ENCODE measurements at regions not wholly inside any gene's neighbourhood (a gene's known extent, or its start where the extent isn't known, plus 50 kb on each side); places are given as distances from the start of the nearest gene placed in this dataset.

DNA sequence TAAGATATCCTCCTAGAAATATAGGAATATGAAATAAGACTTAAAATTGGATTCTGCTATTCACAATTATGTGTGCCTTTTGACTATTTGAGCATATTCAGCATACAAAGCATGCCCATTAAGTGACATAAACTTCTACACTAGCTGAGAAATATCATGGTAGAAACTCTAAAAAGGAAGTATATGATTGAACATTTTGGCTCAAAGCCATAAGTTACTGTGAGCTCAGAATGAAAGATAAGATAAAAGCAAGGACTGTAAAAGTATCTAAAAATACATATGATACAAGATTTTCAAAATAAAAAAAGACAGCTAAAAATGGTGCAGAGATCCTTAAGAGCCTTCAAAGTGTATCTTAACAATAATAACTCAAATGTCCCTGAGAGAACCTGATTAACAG is 340.5 kb upstream of the SLC39A10 start:
- no peaks in the 10 kb centered on the region for H3K36me3 ChIP-seq
- no peaks in the 10 kb centered on the region for H3K9me3 ChIP-seq (ENCODE audit: severe bottlenecking)
- DNase-seq: no peak
- H3K27me3 ChIP-seq (ENCODE audit: insufficient read depth, low read depth, severe bottlenecking): no peaks in the 10 kb centered on the region
- TF ChIP-seq, protein P1, sequence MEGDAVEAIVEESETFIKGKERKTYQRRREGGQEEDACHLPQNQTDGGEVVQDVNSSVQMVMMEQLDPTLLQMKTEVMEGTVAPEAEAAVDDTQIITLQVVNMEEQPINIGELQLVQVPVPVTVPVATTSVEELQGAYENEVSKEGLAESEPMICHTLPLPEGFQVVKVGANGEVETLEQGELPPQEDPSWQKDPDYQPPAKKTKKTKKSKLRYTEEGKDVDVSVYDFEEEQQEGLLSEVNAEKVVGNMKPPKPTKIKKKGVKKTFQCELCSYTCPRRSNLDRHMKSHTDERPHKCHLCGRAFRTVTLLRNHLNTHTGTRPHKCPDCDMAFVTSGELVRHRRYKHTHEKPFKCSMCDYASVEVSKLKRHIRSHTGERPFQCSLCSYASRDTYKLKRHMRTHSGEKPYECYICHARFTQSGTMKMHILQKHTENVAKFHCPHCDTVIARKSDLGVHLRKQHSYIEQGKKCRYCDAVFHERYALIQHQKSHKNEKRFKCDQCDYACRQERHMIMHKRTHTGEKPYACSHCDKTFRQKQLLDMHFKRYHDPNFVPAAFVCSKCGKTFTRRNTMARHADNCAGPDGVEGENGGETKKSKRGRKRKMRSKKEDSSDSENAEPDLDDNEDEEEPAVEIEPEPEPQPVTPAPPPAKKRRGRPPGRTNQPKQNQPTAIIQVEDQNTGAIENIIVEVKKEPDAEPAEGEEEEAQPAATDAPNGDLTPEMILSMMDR (IDR thresholded peaks at IDR 0.05; ENCODE audit: low read depth, low read length): no peak
- H3K27ac ChIP-seq: no peak overlapping the region
- no peak overlapping the region for H3K4me3 ChIP-seq (ENCODE audit: low read depth, low read length)

DNA sequence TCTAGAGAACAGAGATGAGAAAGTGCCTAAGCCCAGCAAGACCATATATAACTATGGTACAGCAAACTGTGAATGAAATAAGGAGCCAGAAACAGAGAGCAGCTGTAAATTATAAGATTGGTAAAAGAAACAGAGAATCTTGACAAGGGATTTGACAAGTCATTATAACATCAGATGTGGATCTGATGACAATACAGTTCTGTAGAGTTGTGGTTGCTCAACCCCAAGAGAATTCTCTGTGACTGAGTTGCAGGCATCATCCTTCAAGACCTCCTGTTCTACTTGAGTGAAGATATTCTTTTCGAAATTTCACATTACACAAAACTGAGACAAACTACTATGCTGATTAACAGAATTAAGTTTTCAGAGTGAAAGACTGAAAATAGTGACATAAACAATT is 343.1 kb upstream of the SLC39A10 start:
- no peak for DNase-seq
- no peaks in the 10 kb centered on the region for H3K9me3 ChIP-seq (ENCODE audit: severe bottlenecking)
- no peak overlapping the region for H3K4me3 ChIP-seq (ENCODE audit: low read depth, low read length)
- no peaks in the 10 kb centered on the region for H3K27me3 ChIP-seq (ENCODE audit: insufficient read depth, low read depth, severe bottlenecking)
- H3K36me3 ChIP-seq: no peaks in the 10 kb centered on the region
- no peak overlapping the region for H3K27ac ChIP-seq
- TF ChIP-seq, protein P1 (IDR thresholded peaks at IDR 0.05; ENCODE audit: low read depth, low read length): no peak

DNA sequence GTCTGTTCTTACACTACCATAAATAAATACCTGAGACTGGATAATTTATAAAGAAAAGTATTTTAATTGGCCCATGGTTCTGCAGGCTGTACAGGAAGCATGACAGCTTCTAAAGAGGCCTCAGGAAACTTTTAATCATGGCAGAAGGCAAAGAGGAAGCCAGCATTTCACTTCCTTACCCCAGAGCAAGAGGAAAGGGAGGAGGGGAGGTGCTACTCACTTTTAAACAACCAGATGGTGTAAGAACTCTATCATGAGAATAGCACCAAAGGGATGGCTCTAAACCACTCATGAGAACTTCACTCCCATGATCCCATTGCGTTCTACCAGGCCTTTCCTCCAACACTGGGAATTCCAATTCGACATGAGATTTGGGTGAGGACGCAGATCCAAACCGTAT is 344.4 kb upstream of the SLC39A10 start:
- Histone ChIP-seq H3K36me3 (no peaks in the 10 kb centered on the region), H3K27me3 (ENCODE audit: insufficient read depth, low read depth, severe bottlenecking) (no peaks in the 10 kb centered on the region), H3K9me3 (ENCODE audit: severe bottlenecking) (no peaks in the 10 kb centered on the region), H3K27ac (no peak overlapping the region), H3K4me3 (ENCODE audit: low read depth, low read length) (no peak overlapping the region)
- TF ChIP-seq, protein P1 (IDR thresholded peaks at IDR 0.05; ENCODE audit: low read depth, low read length): no peak
- no peak for DNase-seq

DNA sequence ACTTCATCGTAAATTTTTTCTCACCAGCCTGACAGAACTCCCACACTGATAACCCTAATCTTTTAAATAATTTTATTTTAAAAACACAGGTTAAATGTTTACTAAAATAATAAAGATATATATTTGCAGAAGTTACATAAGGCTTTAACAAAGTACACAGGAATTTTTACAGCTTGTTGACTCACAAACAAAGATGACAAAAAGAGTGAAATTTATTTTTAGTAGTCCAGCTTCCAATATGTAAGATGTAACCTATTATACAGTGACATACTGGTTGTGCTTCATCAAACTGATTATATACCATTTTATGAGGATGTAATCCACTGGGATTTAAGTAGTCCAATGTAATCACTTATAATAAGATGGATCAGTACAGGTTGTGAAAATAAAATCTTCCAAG is 348.9 kb upstream of the SLC39A10 start:
- H3K36me3 ChIP-seq: no peaks in the 10 kb centered on the region
- H3K4me3 ChIP-seq (ENCODE audit: low read depth, low read length): no peak overlapping the region
- no peak for DNase-seq
- H3K27me3 ChIP-seq (ENCODE audit: insufficient read depth, low read depth, severe bottlenecking): no peaks in the 10 kb centered on the region
- no peak overlapping the region for H3K27ac ChIP-seq
- H3K9me3 ChIP-seq (ENCODE audit: severe bottlenecking): no peaks in the 10 kb centered on the region
- TF ChIP-seq, protein P1 (IDR thresholded peaks at IDR 0.05; ENCODE audit: low read depth, low read length): no peak

DNA sequence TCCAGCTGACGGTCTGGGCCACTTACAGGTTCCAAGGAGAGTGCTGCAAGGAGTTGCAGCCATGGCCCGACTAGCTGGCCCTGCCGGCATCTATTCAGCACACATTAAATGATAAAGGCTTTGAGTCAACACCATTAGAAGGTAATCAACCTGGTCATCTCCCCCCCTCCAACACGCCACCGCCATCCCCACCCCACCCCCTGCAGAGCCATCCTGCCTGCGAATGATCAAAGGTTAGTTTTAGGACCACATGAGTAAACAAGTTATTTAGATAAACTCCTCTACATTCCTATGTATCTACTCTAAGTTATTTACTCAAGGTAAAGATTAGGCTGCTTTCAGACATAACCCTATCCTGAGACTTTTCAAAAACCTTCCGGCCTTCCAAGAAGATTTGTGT is 349.3 kb upstream of the SLC39A10 start:
- Histone ChIP-seq H3K27ac (no peak overlapping the region), H3K27me3 (ENCODE audit: insufficient read depth, low read depth, severe bottlenecking) (no peaks in the 10 kb centered on the region), H3K9me3 (ENCODE audit: severe bottlenecking) (no peaks in the 10 kb centered on the region), H3K36me3 (no peaks in the 10 kb centered on the region), H3K4me3 (ENCODE audit: low read depth, low read length) (no peak overlapping the region)
- no peak for DNase-seq
- TF ChIP-seq, protein P1 (IDR thresholded peaks at IDR 0.05; ENCODE audit: low read depth, low read length): no peak

DNA sequence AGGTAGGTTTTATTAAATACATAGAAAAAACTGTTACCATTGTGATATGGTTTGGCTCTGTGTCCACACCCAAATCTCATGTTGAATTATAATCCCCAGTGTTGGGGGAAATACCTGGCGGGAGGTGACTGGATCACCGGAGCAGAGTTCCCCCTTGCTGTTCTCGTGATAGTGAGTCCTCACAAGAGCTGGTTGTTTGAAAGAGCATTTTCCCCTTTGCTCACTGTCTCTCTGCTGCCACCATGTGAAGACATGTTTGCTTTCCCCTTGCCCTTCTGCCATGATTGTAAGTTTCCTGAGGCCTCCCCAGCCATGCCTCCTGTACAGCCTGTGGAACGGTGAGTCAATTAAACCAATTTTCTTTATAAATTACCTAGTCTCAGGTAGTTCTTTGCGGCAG is 352.7 kb upstream of the SLC39A10 start:
- no peaks in the 10 kb centered on the region for H3K27me3 ChIP-seq (ENCODE audit: insufficient read depth, low read depth, severe bottlenecking)
- TF ChIP-seq, protein P1 (IDR thresholded peaks at IDR 0.05; ENCODE audit: low read depth, low read length): peak; percentile 51
- no peak overlapping the region for H3K4me3 ChIP-seq (ENCODE audit: low read depth, low read length)
- no peak overlapping the region for H3K27ac ChIP-seq
- H3K36me3 ChIP-seq: no peaks in the 10 kb centered on the region
- H3K9me3 ChIP-seq (ENCODE audit: severe bottlenecking): no peaks in the 10 kb centered on the region
- DNase-seq: peak; percentile 38

Measured in WERI-Rb-1 (cell line).